ENCODE measurements at regions not wholly inside any gene's neighbourhood (a gene's known extent, or its start where the extent isn't known, plus 50 kb on each side); places are given as distances from the start of the nearest gene placed in this dataset.

DNA sequence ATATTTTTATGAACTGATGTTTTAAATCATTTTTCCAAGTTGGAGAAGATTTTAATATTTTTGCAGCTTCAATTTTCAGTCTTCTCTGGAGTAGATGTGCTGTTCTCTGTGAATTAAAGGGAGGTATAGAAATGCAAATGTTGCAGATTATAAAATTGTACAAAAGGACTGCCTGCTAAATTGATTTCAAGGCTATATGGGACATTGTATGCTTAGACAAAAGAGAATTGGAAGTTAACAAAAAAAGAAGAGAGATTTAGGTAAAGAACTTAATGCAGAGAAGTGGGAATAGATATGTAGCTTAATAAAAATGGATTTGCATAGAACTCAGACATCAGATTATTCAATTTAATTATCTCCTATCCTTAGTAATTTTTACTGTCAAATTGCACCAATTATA is 403.3 kb downstream of the ZIC3 start:
- no peaks in the 10 kb centered on the region for H3K36me3 ChIP-seq (ENCODE audit: control insufficient read depth, insufficient read depth, low read length)
- DNase-seq (ENCODE audit: low read depth in 2 of 2): no peak

DNA sequence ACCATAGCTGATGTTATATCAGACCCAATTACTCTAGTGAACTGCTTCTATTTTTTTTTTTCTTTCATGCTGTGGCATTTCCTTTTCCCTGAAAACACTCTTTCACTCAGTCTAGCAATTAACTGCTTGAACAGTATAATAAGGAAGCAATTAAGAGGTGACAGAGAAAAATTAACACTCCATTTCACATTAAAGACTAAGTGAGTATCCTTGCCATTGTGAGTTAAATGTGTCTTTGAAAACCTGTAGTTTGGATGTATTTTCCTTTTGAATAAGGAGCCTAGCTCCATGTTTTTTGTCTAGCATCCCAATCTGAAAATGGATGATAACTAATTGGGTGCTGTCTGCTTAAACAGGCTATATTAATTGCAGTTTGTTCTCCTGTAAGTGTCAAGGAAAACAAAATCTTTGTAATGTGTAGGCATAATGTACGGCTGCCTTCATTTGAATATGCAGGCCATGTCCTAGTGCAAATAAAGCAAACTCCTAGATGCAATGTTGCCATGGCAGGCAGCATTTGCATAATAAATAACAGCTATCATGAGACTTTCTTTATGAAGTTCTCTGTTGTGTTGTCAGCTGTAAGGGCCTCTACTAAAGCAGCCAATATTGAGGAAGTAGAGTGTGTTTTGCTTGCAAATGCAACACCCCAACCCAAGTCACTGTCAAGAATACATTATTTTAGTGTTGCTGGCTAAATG is 416.7 kb downstream of the ZIC3 start:
- no peak overlapping the region for H3K4me2 ChIP-seq (ENCODE audit: extremely low read depth, insufficient read depth, low read length)
- H3K27ac ChIP-seq (ENCODE audit: insufficient read depth, low read length): no peak overlapping the region
- H4K20me1 ChIP-seq (ENCODE audit: control insufficient read depth, extremely low read depth, insufficient read depth, low read length): no peaks in the 10 kb centered on the region
- H3K4me1 ChIP-seq (ENCODE audit: control insufficient read depth, extremely low read depth, insufficient read depth, low read length): no peaks in the 10 kb centered on the region
- TF ChIP-seq EZH2 (IDR thresholded peaks at IDR 0.05; ENCODE audit: low read length, missing control alignments): no peak
- TF ChIP-seq, protein P1, sequence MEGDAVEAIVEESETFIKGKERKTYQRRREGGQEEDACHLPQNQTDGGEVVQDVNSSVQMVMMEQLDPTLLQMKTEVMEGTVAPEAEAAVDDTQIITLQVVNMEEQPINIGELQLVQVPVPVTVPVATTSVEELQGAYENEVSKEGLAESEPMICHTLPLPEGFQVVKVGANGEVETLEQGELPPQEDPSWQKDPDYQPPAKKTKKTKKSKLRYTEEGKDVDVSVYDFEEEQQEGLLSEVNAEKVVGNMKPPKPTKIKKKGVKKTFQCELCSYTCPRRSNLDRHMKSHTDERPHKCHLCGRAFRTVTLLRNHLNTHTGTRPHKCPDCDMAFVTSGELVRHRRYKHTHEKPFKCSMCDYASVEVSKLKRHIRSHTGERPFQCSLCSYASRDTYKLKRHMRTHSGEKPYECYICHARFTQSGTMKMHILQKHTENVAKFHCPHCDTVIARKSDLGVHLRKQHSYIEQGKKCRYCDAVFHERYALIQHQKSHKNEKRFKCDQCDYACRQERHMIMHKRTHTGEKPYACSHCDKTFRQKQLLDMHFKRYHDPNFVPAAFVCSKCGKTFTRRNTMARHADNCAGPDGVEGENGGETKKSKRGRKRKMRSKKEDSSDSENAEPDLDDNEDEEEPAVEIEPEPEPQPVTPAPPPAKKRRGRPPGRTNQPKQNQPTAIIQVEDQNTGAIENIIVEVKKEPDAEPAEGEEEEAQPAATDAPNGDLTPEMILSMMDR (conservative IDR thresholded peaks at IDR 0.05 in 1 of 2, IDR thresholded peaks at IDR 0.05 in 1 of 2; ENCODE audit: low read depth in 1 of 2, low read length in 2 of 2): no peak
- no peaks in the 10 kb centered on the region for H3K9me3 ChIP-seq (ENCODE audit: control insufficient read depth, insufficient read depth, low read depth, low read length)
- H3K4me3 ChIP-seq (replicated peaks in 1 of 4; ENCODE audit: control extremely low read depth in 1 of 4, insufficient read depth in 1 of 4, low read depth in 3 of 4, low read length in 4 of 4): no peak overlapping the region
- no peak overlapping the region for H3K9ac ChIP-seq (ENCODE audit: insufficient read depth, low read length)
- H3K36me3 ChIP-seq (ENCODE audit: control insufficient read depth, insufficient read depth, low read length): no peaks in the 10 kb centered on the region
- no peak overlapping the region for H2AFZ ChIP-seq (ENCODE audit: low read length)
- no peaks in the 10 kb centered on the region for H3K79me2 ChIP-seq (ENCODE audit: control insufficient read depth, insufficient read depth, low read length)
- DNase-seq (ENCODE audit: low read depth in 2 of 2): no peak
- H3K27me3 ChIP-seq (ENCODE audit: control insufficient read depth, insufficient read depth, low read length): no peaks in the 10 kb centered on the region

More for the DNA sequence above, 403.3 kb downstream of the ZIC3 start:
- H3K27ac ChIP-seq (ENCODE audit: insufficient read depth, low read length): no peak overlapping the region
- H3K9me3 ChIP-seq (ENCODE audit: control insufficient read depth, insufficient read depth, low read depth, low read length): no peaks in the 10 kb centered on the region
- H3K79me2 ChIP-seq (ENCODE audit: control insufficient read depth, insufficient read depth, low read length): no peaks in the 10 kb centered on the region
- no peaks in the 10 kb centered on the region for H4K20me1 ChIP-seq (ENCODE audit: control insufficient read depth, extremely low read depth, insufficient read depth, low read length)
- H3K4me3 ChIP-seq (replicated peaks in 1 of 4; ENCODE audit: control extremely low read depth in 1 of 4, insufficient read depth in 1 of 4, low read depth in 3 of 4, low read length in 4 of 4): no peak overlapping the region
- H3K9ac ChIP-seq (ENCODE audit: insufficient read depth, low read length): no peak overlapping the region
- H3K4me1 ChIP-seq (ENCODE audit: control insufficient read depth, extremely low read depth, insufficient read depth, low read length): no peaks in the 10 kb centered on the region
- H3K27me3 ChIP-seq (ENCODE audit: control insufficient read depth, insufficient read depth, low read length): no peaks in the 10 kb centered on the region
- TF ChIP-seq, protein P1 (conservative IDR thresholded peaks at IDR 0.05 in 1 of 2, IDR thresholded peaks at IDR 0.05 in 1 of 2; ENCODE audit: low read depth in 1 of 2, low read length in 2 of 2): no peak
- TF ChIP-seq EZH2 (IDR thresholded peaks at IDR 0.05; ENCODE audit: low read length, missing control alignments): no peak
- H2AFZ ChIP-seq (ENCODE audit: low read length): no peak overlapping the region
- H3K4me2 ChIP-seq (ENCODE audit: extremely low read depth, insufficient read depth, low read length): no peak overlapping the region

DNA sequence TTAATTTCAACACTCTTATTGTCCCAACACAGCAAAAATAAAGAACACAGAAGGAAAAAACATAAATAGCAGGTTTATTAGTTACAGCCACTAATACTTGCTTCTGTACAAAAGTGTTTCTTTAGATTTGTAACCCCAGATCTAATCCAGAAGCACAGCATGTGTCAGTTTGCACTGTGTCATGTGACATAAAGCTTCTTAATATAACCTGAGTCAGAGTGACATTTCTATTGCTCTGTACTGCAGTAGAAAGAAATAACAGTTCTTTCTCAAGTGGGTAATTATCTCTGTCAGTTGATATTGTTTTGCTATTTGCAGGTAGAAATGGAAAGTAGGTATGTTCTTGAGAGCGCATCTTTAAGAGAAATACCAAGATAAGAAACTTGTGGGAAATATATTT is 422.5 kb downstream of the ZIC3 start:
- H3K36me3 ChIP-seq (ENCODE audit: control insufficient read depth, insufficient read depth, low read length): no peaks in the 10 kb centered on the region
- no peak for DNase-seq (ENCODE audit: low read depth in 2 of 2)
- no peaks in the 10 kb centered on the region for H3K79me2 ChIP-seq (ENCODE audit: control insufficient read depth, insufficient read depth, low read length)
- no peaks in the 10 kb centered on the region for H3K27me3 ChIP-seq (ENCODE audit: control insufficient read depth, insufficient read depth, low read length)
- no peaks in the 10 kb centered on the region for H3K4me1 ChIP-seq (ENCODE audit: control insufficient read depth, extremely low read depth, insufficient read depth, low read length)
- no peak overlapping the region for H3K9ac ChIP-seq (ENCODE audit: insufficient read depth, low read length)
- H3K27ac ChIP-seq (ENCODE audit: insufficient read depth, low read length): no peak overlapping the region
- TF ChIP-seq, protein P1 (conservative IDR thresholded peaks at IDR 0.05 in 1 of 2, IDR thresholded peaks at IDR 0.05 in 1 of 2; ENCODE audit: low read depth in 1 of 2, low read length in 2 of 2): no peak
- TF ChIP-seq EZH2 (IDR thresholded peaks at IDR 0.05; ENCODE audit: low read length, missing control alignments): no peak
- no peak overlapping the region for H3K4me2 ChIP-seq (ENCODE audit: extremely low read depth, insufficient read depth, low read length)
- H3K9me3 ChIP-seq (ENCODE audit: control insufficient read depth, insufficient read depth, low read depth, low read length): no peaks in the 10 kb centered on the region
- H2AFZ ChIP-seq (ENCODE audit: low read length): no peak overlapping the region
- no peak overlapping the region for H3K4me3 ChIP-seq (replicated peaks in 1 of 4; ENCODE audit: control extremely low read depth in 1 of 4, insufficient read depth in 1 of 4, low read depth in 3 of 4, low read length in 4 of 4)
- H4K20me1 ChIP-seq (ENCODE audit: control insufficient read depth, extremely low read depth, insufficient read depth, low read length): no peaks in the 10 kb centered on the region

All from fibroblast of lung (primary cell).